Stomach (tissue), 8 donors: ENCODE measurements at regions not wholly inside any gene's neighbourhood (a gene's known extent, or its start where the extent isn't known, plus 50 kb on each side); places are given as distances from the start of the nearest gene placed in this dataset.

Source experiments
- DNase-seq, 2 donors: peaks; one replicate each; pipeline versions ENCODE4 v3.0.0 to v3.0.0-alpha.2; 2013 to 2019
- H3K27ac ChIP-seq, 5 donors: fragments of 200-600 bp in 4 of 5; sonication (generic) in 4 of 5; one replicate each; pipeline ENCODE4 v1.5.1; 2013 to 2019; ENCODE audit warnings: mild to moderate bottlenecking in 1 of 5, moderate library complexity in 1 of 5
- H3K27me3 ChIP-seq, 3 donors: fragments of 200-600 bp; sonication (generic); one replicate each; pipeline ENCODE4 v1.5.1; 2017 to 2019; ENCODE audit warnings: mixed run types in 1 of 3
- H3K36me3 ChIP-seq, 4 donors: fragments of 200-600 bp; sonication (generic); 1 replicate in 3 of 4; 2 replicates in 1 of 4; pipeline ENCODE4 v1.5.1; 2016 to 2019
- H3K4me1 ChIP-seq, 4 donors: fragments of 200-600 bp; sonication (generic); one replicate each; pipeline ENCODE4 v1.5.1; 2016 to 2019
- H3K4me3 ChIP-seq, 4 donors: fragments of 200-600 bp; sonication (generic) in 3 of 4; one replicate each; pipeline ENCODE4 v1.5.1; 2016 to 2019; ENCODE audit warnings: mild to moderate bottlenecking in 1 of 4
- H3K9me3 ChIP-seq, 4 donors: fragments of 200-600 bp; sonication (generic); one replicate each; pipeline ENCODE4 v1.5.1; 2016 to 2019
- EP300 ChIP-seq: sonication (generic); formaldehyde crosslinking; IDR thresholded peaks from one replicate; pipeline ENCODE4 v1.6.1; 2017; ENCODE audit warnings: antibody characterized with exemption
- POLR2A ChIP-seq, 4 donors: fragments of 450-650 bp; IDR thresholded peaks; one replicate each; pipeline ENCODE4 v1.6.1; 2016; ENCODE audit warnings: antibody characterized with exemption in 4 of 4, control low read depth in 2 of 4, mild to moderate bottlenecking in 1 of 4, moderate library complexity in 1 of 4
- POLR2AphosphoS5 ChIP-seq, 3 donors: sonication (generic); formaldehyde crosslinking; IDR thresholded peaks; one replicate each; pipeline ENCODE4 v1.6.1; 2016; ENCODE audit warnings: antibody characterized with exemption in 3 of 3
- WGBS, 5 donors: extraction: QIAGEN DNeasy Blood & Tissue Kit in 3 of 5; methylation state at CpG; one replicate each; pipeline versions ENCODE4 v1.1.5 to v1.1.7; 2013 to 2018; 5-methylcytosine and 5-hydroxymethylcytosine counted together
- intact Hi-C: fragments of 100-400 bp; cut with DNase I; formaldehyde crosslinking; loops from one replicate; pipeline ENCODE4 v1.15.1; 2023; ENCODE audit warnings: low total_unique reads
- TF ChIP-seq, protein P1 (sequence below), 7 experiments: fragments of 450-650 bp in 4 of 7; fragments of 200-600 bp in 3 of 7; sonication (generic) in 3 of 7; IDR thresholded peaks; one replicate each; pipeline ENCODE4 v1.5.1; 2016 to 2019; ENCODE audit warnings: antibody characterized with exemption in 7 of 7, control low read depth in 2 of 7, mild to moderate bottlenecking in 1 of 7
- donor health status: healthy with polysubstance abuse.
- donor health status: Bipolar disorder and iron deficiency.
- donor health status: healthy.

DNA sequence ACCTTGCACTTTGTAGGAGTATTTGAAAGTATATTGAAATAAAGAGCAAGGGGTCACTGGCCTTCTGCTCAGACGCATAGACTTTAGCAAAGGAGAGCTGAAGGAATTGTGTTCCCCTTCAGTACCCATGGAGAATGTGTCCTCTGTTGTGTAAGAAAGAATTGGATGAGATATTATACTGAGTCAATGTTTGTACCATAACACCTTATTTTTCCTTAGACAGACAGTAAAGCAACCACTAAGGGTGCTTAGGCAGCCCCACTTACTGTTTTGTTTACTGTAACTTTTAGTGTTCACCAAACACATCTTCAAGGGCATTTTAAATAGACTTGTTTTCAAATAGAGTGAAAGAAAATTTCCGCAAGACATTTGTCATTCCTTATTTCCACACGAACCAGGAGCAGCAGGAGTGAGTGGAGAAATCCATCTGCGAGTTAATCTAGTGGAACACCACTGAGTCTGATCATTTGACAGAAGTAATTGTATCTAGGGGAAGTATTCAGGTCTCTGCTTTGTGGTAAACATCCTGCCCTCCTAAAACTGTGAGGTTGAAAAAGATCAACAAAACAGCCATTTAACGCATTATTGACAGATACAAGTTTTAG lies 89.5 kb downstream of the SLIT2 start:
- Histone ChIP-seq H3K27me3 (no peaks in the 10 kb centered on the region), H3K4me3 (no peak overlapping the region), H3K9me3 (no peaks in the 10 kb centered on the region), H3K36me3 (no peaks in the 10 kb centered on the region), H3K4me1 (no peaks in the 10 kb centered on the region), H3K27ac (no peak overlapping the region)
- 65 to 75% (median 72%) methylated on average over 5 of the region's 5 CpGs for WGBS, 5 donors
- TF ChIP-seq POLR2AphosphoS5 (IDR thresholded peaks at IDR 0.05) = no peak
- TF ChIP-seq, protein P1, sequence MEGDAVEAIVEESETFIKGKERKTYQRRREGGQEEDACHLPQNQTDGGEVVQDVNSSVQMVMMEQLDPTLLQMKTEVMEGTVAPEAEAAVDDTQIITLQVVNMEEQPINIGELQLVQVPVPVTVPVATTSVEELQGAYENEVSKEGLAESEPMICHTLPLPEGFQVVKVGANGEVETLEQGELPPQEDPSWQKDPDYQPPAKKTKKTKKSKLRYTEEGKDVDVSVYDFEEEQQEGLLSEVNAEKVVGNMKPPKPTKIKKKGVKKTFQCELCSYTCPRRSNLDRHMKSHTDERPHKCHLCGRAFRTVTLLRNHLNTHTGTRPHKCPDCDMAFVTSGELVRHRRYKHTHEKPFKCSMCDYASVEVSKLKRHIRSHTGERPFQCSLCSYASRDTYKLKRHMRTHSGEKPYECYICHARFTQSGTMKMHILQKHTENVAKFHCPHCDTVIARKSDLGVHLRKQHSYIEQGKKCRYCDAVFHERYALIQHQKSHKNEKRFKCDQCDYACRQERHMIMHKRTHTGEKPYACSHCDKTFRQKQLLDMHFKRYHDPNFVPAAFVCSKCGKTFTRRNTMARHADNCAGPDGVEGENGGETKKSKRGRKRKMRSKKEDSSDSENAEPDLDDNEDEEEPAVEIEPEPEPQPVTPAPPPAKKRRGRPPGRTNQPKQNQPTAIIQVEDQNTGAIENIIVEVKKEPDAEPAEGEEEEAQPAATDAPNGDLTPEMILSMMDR (IDR thresholded peaks at IDR 0.05) = no peak
- TF ChIP-seq EP300 = no peak
- no peak for TF ChIP-seq POLR2A (IDR thresholded peaks at IDR 0.05)
- no peak for DNase-seq
- intact Hi-C loops = no loop called here

DNA sequence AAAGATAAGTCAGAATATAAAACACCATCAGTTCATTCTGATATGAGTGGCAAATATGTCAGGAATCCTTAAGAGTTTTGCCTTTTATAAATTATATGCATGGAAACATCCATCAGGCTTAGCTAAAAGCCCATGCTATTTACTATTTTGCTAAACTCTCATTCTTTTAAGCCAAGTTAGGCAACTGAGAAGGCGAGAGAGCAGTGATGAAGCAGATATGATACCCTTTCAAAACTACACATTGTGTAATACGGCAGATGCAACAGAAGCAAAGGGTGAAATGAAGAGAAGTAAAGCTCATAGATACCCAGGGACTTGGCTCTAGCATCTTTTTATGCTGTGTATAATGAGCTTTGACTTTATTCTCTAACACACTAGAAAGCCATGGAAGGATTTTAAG lies 95.8 kb downstream of the SLIT2 start:
- Histone ChIP-seq H3K4me1 (no peaks in the 10 kb centered on the region), H3K9me3 (no peaks in the 10 kb centered on the region), H3K27ac (no peak overlapping the region), H3K36me3 (no peaks in the 10 kb centered on the region), H3K27me3 (no peaks in the 10 kb centered on the region), H3K4me3 (no peak overlapping the region)
- intact Hi-C loops = no loop called here
- no peak for DNase-seq
- no peak for TF ChIP-seq POLR2AphosphoS5 (IDR thresholded peaks at IDR 0.05)
- no peak for TF ChIP-seq EP300
- no peak for TF ChIP-seq POLR2A (IDR thresholded peaks at IDR 0.05)
- TF ChIP-seq, protein P1 (IDR thresholded peaks at IDR 0.05) = no peak
- 74 to 82% (median 79%) methylated on average over 2 of the region's 2 CpGs for WGBS, 5 donors

DNA sequence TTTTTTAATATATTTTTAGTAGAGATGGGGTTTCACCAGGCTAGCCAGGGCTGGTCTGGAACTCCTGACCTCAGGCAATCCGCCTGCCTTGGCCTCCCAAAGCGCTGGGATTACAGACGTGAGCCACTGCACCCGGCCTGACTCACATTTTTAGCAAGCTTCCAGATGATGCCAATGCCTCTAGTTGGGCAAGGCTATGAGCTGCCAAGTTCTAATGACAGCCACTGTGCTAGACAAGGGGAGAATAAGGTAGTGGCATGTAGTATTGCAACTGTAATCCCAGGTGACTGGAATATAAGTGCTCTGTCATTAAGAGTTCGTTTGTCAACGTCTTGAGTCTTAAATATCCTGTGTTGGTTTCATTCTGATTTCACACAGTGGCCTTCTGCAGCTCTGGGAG lies 96.7 kb downstream of the SLIT2 start:
- 71 to 83% (median 73%) methylated on average over 6 of the region's 6 CpGs for WGBS, 5 donors
- intact Hi-C loops = no loop called here
- H3K27me3 ChIP-seq = no peaks in the 10 kb centered on the region

DNA sequence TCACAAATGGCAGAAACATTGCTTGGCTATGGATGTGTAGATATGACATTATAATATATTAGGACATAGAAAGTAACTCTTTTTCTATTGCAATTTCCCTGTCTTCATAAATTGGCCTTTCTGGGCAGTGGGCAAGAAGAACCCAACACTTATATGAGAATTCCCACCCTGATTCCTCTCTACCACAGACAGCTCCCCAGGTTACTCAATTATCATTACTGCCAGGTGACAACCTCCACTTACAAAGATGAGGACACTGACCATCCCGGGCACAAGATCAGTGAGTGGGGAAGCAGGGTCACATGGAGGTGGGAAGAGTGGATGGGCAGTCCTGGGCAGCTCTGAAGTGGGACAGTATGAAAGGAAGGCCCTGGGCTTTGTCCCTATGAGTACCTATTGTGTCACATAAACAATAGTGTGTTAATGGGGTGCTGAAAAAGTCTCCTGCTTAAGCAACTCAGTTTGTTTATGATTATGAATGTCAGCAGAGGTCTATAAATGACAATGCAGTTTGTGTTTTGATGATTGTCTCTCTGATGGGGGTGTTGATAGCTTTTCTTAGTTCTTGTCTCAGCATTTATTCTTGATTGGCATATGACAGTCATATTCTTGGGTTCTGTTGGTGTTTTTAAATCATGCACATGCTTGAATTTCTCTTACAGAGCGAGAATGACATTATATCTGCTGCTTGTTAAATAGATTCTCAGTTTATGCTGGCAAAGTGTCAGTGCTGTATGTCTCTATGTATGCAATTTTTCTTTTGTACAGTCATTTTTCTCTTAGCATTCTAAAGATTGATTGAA lies 99.9 kb downstream of the SLIT2 start:
- Histone ChIP-seq H3K9me3 (no peaks in the 10 kb centered on the region), H3K27ac (no peak overlapping the region), H3K36me3 (no peaks in the 10 kb centered on the region), H3K27me3 (no peaks in the 10 kb centered on the region), H3K4me3 (no peak overlapping the region), H3K4me1 (peaks cover 0 to 3% (median 0%) of the 10 kb centered on the region in 4 donors)
- WGBS, 5 donors = 41 to 67% (median 59%) methylated on average over 2 of the region's 2 CpGs
- TF ChIP-seq POLR2A (IDR thresholded peaks at IDR 0.05) (no peak), POLR2AphosphoS5 (IDR thresholded peaks at IDR 0.05) (no peak), EP300 (no peak)
- TF ChIP-seq, protein P1 (IDR thresholded peaks at IDR 0.05) = no peak
- DNase-seq = no peak
- intact Hi-C loops = no loop called here

More for the DNA sequence above, 96.7 kb downstream of the SLIT2 start:
- no peak for DNase-seq
- no peaks in the 10 kb centered on the region for H3K9me3 ChIP-seq
- H3K4me3 ChIP-seq = no peak overlapping the region
- no peak overlapping the region for H3K27ac ChIP-seq
- H3K36me3 ChIP-seq = no peaks in the 10 kb centered on the region
- TF ChIP-seq, protein P1 (IDR thresholded peaks at IDR 0.05) = no peak
- TF ChIP-seq POLR2A (IDR thresholded peaks at IDR 0.05) (no peak), EP300 (no peak), POLR2AphosphoS5 (IDR thresholded peaks at IDR 0.05) (no peak)
- H3K4me1 ChIP-seq = no peaks in the 10 kb centered on the region
